ENCODE measurements at regions not wholly inside any gene's neighbourhood (a gene's known extent, or its start where the extent isn't known, plus 50 kb on each side); places are given as distances from the start of the nearest gene placed in this dataset.

DNA sequence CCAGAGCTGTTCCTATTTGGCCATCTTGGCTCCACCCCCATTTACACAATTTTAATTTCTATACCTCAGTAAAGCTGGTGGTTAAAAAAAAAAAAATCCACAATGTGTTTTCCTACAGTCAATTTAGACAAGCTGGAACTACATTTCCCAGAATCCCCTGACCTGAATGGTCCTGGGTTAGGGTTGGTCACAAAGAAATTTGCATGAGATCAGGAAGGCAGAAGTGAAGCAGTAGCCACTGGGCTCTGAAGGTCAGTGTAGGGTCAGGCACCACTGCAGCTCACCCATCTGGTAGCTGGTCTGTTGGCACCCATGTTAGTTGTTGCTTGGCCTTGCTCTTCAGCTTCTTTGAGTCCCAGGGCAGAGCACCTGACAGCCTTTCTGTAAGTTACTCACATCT, 210.7 kb upstream of the API5 start:
- Histone ChIP-seq H3K27me3 (no peaks in the 10 kb centered on the region), H3K27ac (replicated peaks in 1 of 4) (no peak overlapping the region), H3K36me3 (no peaks in the 10 kb centered on the region), H3K4me3 (no peak overlapping the region), H3K4me1 (no peaks in the 10 kb centered on the region), H3K9me3 (no peaks in the 10 kb centered on the region)
- DNase-seq (ENCODE audit: extremely low spot score), result no peak
- TF ChIP-seq EP300 (IDR thresholded peaks at IDR 0.05), result no peak
- intact Hi-C loops (cut with DNase I), result no loop called here

- H3K27ac ChIP-seq (replicated peaks in 1 of 4), result no peak overlapping the region
- no peaks in the 10 kb centered on the region for H3K9me3 ChIP-seq
- TF ChIP-seq POLR2A (IDR thresholded peaks at IDR 0.05; ENCODE audit: low read depth) (no peak), POLR2AphosphoS5 (IDR thresholded peaks at IDR 0.05) (no peak), CTCF (IDR thresholded peaks at IDR 0.05) (no peak), EP300 (IDR thresholded peaks at IDR 0.05) (no peak)
- no peaks in the 10 kb centered on the region for H3K27me3 ChIP-seq
- intact Hi-C loops (cut with DNase I), result no loop called here
- no peaks in the 10 kb centered on the region for H3K36me3 ChIP-seq
- no peaks in the 10 kb centered on the region for H3K4me1 ChIP-seq
- DNase-seq (ENCODE audit: extremely low spot score), result peak; percentile 29
- 63% methylated on average over 1 of the region's 1 CpG for WGBS
- no peak overlapping the region for H3K4me3 ChIP-seq
Measured at GRCh38 chr11:43116071-43116470, 195.7 kb upstream of the API5 start.

- Histone ChIP-seq H3K27ac (replicated peaks in 1 of 4) (no peak overlapping the region), H3K9me3 (no peaks in the 10 kb centered on the region), H3K4me3 (no peak overlapping the region), H3K4me1 (peaks cover 0 to 4% (median 0%) of the 10 kb centered on the region in 4 donors), H3K36me3 (no peaks in the 10 kb centered on the region), H3K27me3 (no peaks in the 10 kb centered on the region)
- intact Hi-C loops (cut with DNase I), result no loop called here
- no peak for DNase-seq (ENCODE audit: extremely low spot score)
- TF ChIP-seq POLR2A (IDR thresholded peaks at IDR 0.05; ENCODE audit: low read depth) (no peak), POLR2AphosphoS5 (IDR thresholded peaks at IDR 0.05) (no peak), EP300 (IDR thresholded peaks at IDR 0.05) (no peak), CTCF (IDR thresholded peaks at IDR 0.05) (no peak)
- WGBS, result 83% methylated on average over 4 of the region's 4 CpGs
Measured at GRCh38 chr11:43119275-43119970, 192.4 kb upstream of the API5 start.

DNA sequence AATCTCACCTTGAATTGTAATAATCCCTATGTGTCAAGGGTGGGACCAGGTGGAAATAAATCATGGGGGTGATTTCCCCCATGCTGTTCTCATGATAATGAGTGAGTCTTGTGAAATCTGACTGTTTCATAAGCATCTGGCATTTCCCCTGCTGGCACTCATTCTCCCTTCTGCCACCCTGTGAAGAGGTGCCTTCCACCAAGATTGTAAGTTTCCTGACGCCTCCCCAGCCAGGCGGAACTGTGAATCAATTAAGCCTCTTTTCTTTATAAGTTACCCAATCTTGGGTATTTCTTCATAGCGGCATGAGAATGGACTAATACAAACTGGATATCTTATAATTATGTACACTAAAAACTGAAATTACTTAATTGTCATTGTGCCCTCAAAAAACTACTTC, 189.2 kb upstream of the API5 start:
- WGBS, result 89% methylated on average over 3 of the region's 3 CpGs
- Histone ChIP-seq H3K4me1 (peaks cover 0 to 4% (median 0%) of the 10 kb centered on the region in 4 donors), H3K27me3 (no peaks in the 10 kb centered on the region), H3K4me3 (no peak overlapping the region), H3K9me3 (no peaks in the 10 kb centered on the region), H3K27ac (replicated peaks in 1 of 4) (no peak overlapping the region), H3K36me3 (no peaks in the 10 kb centered on the region)
- peak; percentile 31 for DNase-seq (ENCODE audit: extremely low spot score)
- intact Hi-C loops (cut with DNase I), result no loop called here
- TF ChIP-seq EP300 (IDR thresholded peaks at IDR 0.05) (no peak), POLR2AphosphoS5 (IDR thresholded peaks at IDR 0.05) (no peak), CTCF (IDR thresholded peaks at IDR 0.05) (no peak), POLR2A (IDR thresholded peaks at IDR 0.05; ENCODE audit: low read depth) (no peak)

GRCh38 chr11:43123443-43123842, 188.4 kb upstream of the API5 start:
- Histone ChIP-seq H3K4me1 (peaks cover 0 to 4% (median 0%) of the 10 kb centered on the region in 4 donors), H3K9me3 (no peaks in the 10 kb centered on the region), H3K27me3 (no peaks in the 10 kb centered on the region), H3K4me3 (no peak overlapping the region), H3K36me3 (no peaks in the 10 kb centered on the region), H3K27ac (replicated peaks in 1 of 4) (no peak overlapping the region)
- intact Hi-C loops (cut with DNase I), result no loop called here
- WGBS, result 64% methylated on average over 1 of the region's 1 CpG
- TF ChIP-seq POLR2AphosphoS5 (IDR thresholded peaks at IDR 0.05) (no peak), POLR2A (IDR thresholded peaks at IDR 0.05; ENCODE audit: low read depth) (no peak), EP300 (IDR thresholded peaks at IDR 0.05) (no peak)
- DNase-seq (ENCODE audit: extremely low spot score), result no peak

All from esophagus muscularis mucosa (tissue), 4 donors.